WI38 (cell line): ENCODE measurements at regions not wholly inside any gene's neighbourhood (a gene's known extent, or its start where the extent isn't known, plus 50 kb on each side); places are given as distances from the start of the nearest gene placed in this dataset.

ENCODE experiments used
- H3K4me3 ChIP-seq: 2 replicates; pipeline ENCODE4 v1.5.1; 2011; ENCODE audit warnings: low read depth, mild to moderate bottlenecking, control low read depth, low read length
- TF ChIP-seq, protein P1 (sequence below): IDR thresholded peaks from 2 replicates; pipeline ENCODE4 v1.5.1; 2012; ENCODE audit warnings: low read depth, mild to moderate bottlenecking, control low read depth, low read length

DNA sequence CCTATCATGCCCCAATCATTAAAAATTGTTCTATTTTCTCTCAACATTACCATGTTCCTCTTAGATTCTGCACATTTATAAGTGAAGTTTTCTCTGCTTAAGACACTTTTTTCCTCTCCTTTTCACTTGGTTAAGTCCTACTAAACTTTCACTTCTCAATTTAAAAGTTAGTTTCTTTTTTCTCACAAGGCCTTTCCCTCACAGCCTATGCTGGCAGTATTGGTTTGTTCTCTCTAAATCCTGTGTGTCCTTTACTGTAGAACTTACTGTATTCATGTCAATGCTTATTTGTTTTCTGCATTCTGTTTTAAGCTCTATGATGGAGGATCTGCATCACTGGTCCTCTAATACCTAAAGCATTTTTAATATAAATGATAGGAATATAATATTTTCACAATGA lies 2816.6 kb downstream of the PCDH9 start:
- TF ChIP-seq, protein P1, sequence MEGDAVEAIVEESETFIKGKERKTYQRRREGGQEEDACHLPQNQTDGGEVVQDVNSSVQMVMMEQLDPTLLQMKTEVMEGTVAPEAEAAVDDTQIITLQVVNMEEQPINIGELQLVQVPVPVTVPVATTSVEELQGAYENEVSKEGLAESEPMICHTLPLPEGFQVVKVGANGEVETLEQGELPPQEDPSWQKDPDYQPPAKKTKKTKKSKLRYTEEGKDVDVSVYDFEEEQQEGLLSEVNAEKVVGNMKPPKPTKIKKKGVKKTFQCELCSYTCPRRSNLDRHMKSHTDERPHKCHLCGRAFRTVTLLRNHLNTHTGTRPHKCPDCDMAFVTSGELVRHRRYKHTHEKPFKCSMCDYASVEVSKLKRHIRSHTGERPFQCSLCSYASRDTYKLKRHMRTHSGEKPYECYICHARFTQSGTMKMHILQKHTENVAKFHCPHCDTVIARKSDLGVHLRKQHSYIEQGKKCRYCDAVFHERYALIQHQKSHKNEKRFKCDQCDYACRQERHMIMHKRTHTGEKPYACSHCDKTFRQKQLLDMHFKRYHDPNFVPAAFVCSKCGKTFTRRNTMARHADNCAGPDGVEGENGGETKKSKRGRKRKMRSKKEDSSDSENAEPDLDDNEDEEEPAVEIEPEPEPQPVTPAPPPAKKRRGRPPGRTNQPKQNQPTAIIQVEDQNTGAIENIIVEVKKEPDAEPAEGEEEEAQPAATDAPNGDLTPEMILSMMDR: no peak
- H3K4me3 ChIP-seq: no peak overlapping the region

DNA sequence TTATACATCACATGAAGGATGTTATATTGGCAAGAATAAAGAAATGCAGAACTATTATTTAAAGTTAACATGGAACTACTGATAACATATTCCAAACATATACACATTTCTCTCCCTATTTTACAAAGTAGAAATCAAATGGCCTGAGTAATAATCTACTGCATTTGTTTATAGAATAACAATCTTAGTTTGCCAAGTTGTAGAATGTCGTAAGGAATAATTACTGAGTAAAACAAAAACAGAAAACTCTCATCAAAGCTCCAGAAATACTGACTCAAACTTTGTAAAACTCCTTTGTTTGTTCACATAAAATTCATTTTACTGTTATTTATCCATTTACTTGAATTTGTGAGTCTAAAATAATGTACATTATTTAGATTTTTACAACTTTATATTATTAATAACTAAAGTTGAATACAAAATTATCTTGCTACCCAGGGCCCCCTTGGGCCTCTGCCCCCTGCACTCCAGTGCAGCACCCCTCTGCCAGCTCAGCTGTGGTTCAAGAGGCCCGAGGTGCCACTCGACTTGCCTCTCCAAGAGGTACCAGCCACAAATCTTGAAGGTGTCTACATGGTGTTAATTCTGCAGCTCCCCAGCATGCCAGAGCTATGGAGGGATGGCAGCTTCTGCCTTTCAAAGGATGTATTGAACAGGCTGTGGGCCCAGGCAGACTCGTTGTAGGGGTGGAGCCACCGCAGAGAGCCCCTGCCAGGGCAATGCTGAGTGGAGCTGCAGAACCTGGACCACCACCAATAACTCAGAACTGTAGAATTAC lies 2819.7 kb downstream of the PCDH9 start:
- TF ChIP-seq, protein P1: no peak
- no peak overlapping the region for H3K4me3 ChIP-seq

DNA sequence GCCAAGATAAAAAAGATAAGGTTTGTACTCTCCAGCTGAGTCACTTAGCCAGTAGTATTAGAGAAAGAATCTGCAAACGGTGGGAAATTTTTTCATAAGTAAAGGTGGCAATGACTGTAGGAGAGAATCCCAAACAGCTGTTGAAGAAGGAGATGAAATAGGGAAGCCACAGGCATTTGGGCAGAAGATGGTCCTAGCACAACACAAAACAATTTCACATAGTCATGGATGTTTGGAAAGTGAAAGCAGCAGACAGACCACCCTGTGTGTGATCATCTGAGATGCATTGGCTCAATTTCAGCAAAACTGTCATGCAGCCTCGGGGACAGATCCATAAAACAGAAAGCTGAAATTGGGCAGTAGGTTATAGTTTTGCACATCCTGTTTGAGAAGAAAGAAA lies 2832.4 kb downstream of the PCDH9 start:
- no peak overlapping the region for H3K4me3 ChIP-seq
- TF ChIP-seq, protein P1: no peak

DNA sequence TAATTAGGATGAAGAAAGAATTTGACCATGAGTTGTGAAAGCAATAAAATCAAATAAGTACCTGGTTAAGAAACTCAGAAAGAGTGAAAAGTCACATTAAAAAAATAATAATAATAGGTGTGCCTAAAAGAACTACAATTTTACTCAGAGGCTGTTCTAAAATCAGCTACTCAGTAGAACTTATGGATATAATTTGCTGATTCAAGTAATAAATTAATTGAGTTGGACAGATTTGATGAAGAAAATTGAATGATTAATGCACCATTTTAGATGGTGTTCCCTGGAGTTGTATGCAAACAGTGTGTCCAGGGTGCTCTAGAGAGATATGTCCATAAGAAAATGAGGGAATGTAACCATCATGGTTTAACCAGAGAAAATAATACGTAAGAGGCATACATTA lies 2852.5 kb downstream of the PCDH9 start:
- H3K4me3 ChIP-seq: no peak overlapping the region
- TF ChIP-seq, protein P1: no peak

DNA sequence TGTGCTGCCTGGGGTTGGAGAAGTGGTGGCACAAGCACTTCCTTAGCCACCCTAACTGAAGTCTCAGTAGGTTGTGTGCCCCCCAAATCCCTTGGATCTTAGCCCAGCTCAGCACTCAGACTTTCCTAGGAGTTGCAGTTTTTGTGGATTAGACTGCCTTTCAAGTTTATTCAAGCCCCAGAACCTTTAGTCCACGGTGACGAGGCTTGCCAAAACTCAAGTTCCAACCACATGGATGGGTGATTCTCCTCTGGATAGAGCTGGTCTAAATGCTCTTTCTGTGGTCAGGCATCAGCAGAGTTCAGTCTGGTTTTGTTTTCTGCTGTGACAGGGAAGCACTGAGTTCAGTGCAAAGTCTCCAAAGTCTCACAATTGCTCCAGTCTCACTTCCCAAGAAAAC lies 2858.7 kb downstream of the PCDH9 start:
- H3K4me3 ChIP-seq: no peak overlapping the region

DNA sequence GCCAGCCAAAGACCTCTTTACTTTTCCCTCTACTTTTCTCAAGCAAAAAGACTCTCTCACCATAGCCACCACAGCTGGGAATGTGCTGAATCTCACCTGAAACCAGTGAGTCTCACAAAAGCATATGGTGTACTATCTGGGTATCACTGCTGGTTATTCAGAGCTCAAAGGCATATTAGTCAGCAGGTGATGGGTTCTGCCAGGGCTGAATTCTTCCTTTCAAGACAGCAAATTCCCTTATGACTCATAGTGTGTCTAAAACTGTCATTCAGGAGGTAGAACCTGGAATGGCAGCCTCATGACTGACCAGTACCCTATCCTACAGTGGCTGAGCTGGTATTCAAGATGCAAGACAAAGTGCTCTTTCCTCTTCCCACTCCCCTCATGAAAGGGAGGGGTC lies 2859.1 kb downstream of the PCDH9 start:
- no peak overlapping the region for H3K4me3 ChIP-seq
- TF ChIP-seq, protein P1: no peak

More for the DNA sequence above, 2858.7 kb downstream of the PCDH9 start:
- TF ChIP-seq, protein P1: no peak

DNA sequence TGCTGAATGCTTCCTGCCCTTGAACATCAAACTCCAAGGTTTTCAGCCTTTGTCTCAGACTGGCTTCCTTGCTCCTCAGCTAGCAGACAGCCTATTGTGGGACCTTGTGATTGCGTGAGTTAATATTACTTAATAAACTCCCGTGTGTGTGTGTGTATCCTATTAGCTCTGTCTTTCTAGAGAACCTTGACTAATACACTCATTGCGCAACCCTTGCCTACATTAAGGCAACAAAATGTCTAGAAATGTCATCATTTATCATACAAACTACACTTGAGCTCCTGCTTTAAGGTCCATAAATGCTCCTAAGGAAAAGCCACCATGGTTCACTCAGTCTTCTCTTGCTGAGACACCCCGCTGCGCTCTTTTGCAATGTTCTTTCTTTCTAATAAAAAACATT lies 2861.0 kb downstream of the PCDH9 start:
- no peak overlapping the region for H3K4me3 ChIP-seq
- TF ChIP-seq, protein P1: no peak
